Effector memory CD8-positive, alpha-beta T cell (primary cell): ENCODE measurements at regions not wholly inside any gene's neighbourhood (a gene's known extent, or its start where the extent isn't known, plus 50 kb on each side); places are given as distances from the start of the nearest gene placed in this dataset.

Experiments used
- ATAC-seq: fragments of 150-1000 bp; cut with Tn5 transposase; replicated peaks from 2 replicates; pipeline ENCODE4 v1.10.0; 2021; ENCODE audit warnings: mild to moderate bottlenecking, moderate library complexity
- DNase-seq, 3 experiments: peaks; one replicate each; pipeline ENCODE4 v3.0.0; 2021
- H3K27ac Mint-ChIP-seq, 2 donors: one replicate each; pipeline ENCODE4 v1.8.0; 2022; ENCODE audit warnings: mild to moderate bottlenecking in 2 of 2, mixed read lengths in 2 of 2, moderate library complexity in 2 of 2
- H3K27me3 Mint-ChIP-seq, 2 donors: one replicate each; pipeline ENCODE4 v1.8.0; 2022; ENCODE audit warnings: mixed read lengths in 2 of 2
- H3K36me3 Mint-ChIP-seq: one replicate; pipeline ENCODE4 v1.8.0; 2022; ENCODE audit warnings: mild to moderate bottlenecking, moderate library complexity, mixed read lengths; ENCODE audit not compliant: insufficient read depth
- H3K4me1 Mint-ChIP-seq, 2 donors: one replicate each; pipeline ENCODE4 v1.8.0; 2022; ENCODE audit warnings: low read depth in 2 of 2, mixed read lengths in 2 of 2
- H3K4me3 Mint-ChIP-seq, 2 donors: one replicate each; pipeline ENCODE4 v1.8.0; 2022; ENCODE audit warnings: mild to moderate bottlenecking in 2 of 2, mixed read lengths in 2 of 2, moderate library complexity in 2 of 2
- H3K9me3 Mint-ChIP-seq, 2 donors: one replicate each; pipeline ENCODE4 v1.8.0; 2022; ENCODE audit warnings: mixed read lengths in 2 of 2

DNA sequence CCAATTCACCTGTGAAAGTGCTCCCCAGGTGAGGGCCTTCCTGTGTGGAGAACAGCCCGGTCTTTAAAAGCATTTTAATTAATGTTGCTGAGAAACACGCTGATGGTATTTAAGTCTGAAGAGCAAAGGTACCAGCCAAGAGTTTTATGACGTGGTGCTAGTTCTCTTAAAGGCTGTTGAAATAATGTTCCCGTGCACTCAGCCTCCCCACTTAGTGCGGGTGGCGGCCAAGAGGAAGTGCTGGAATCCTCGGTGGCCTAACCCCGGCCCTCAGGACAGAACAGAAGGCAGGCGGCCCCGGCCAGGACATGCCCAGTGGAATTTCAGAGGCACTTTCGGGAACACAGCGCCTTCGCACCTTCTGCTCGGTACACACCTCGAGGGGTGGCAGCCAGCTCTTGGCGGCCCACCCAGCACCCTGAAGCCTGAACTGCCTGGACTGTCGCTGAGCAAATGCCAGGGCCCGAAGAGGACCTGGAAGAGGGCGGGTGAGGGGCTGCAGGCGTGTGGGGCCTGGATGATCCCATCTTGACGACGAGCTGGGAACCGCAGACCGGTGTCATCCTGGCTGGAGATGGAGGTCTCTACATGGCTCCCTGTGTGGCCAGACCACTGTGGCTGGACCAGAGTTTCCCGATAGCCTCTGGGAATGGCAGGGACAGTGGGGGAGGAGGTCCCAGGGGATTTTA, 142.9 kb downstream of the ASB1 start:
- Mint-ChIP-seq H3K36me3 (no peaks in the 10 kb centered on the region), H3K4me1 (peaks cover 0 to 3% of the 10 kb centered on the region in 2 donors), H3K27ac (no peak overlapping the region), H3K9me3 (no peaks in the 10 kb centered on the region), H3K4me3 (no peak overlapping the region), H3K27me3 (peaks cover 20 to 26% of the 10 kb centered on the region in 2 donors)
- ATAC-seq, result no peak
- DNase-seq, result no peak

- no peaks in the 10 kb centered on the region for H3K36me3 Mint-ChIP-seq
- no peaks in the 10 kb centered on the region for H3K9me3 Mint-ChIP-seq
- H3K27me3 Mint-ChIP-seq, result peaks cover 20 to 26% of the 10 kb centered on the region in 2 donors
- H3K4me3 Mint-ChIP-seq, result no peak overlapping the region
- DNase-seq (no peak), ATAC-seq (no peak)
- H3K27ac Mint-ChIP-seq, result no peak overlapping the region
- peaks cover 0 to 3% of the 10 kb centered on the region in 2 donors for H3K4me1 Mint-ChIP-seq
These were observed 143.7 kb downstream of the ASB1 start for GRCh38 chr2:238570391-238570790.

DNA sequence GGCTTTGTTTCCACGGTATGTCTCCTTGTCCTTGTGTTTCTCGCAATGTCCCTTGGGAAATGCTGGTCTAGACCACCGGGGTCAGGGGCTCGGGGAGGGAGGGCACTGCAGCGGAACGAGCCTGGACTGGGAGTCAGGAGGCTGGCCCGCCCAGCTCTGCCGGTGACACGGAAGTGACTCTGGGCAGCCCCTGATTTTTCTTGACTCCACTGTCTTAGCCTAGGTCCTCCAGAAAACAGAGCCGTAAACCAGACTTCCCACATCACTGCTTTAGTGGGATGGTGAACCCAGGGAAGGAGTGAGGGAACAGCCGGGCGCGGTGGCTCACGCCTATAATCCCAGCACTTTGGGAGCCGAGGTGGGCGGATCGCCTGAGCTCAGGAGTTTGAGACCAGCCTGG, 144.2 kb downstream of the ASB1 start:
- Mint-ChIP-seq H3K4me1 (peaks cover 0 to 3% of the 10 kb centered on the region in 2 donors), H3K27me3 (peaks cover 20 to 26% of the 10 kb centered on the region in 2 donors), H3K9me3 (no peaks in the 10 kb centered on the region), H3K36me3 (no peaks in the 10 kb centered on the region), H3K27ac (no peak overlapping the region), H3K4me3 (no peak overlapping the region)
- no peak for ATAC-seq
- no peak for DNase-seq

- Mint-ChIP-seq H3K9me3 (no peaks in the 10 kb centered on the region), H3K27ac (no peak overlapping the region), H3K4me3 (no peak overlapping the region), H3K4me1 (peaks cover 0 to 3% of the 10 kb centered on the region in 2 donors), H3K27me3 (peaks cover 20 to 24% of the 10 kb centered on the region in 2 donors), H3K36me3 (no peaks in the 10 kb centered on the region)
- no peak for ATAC-seq
- DNase-seq, result no peak
These were observed 145.1 kb downstream of the ASB1 start for GRCh38 chr2:238571661-238572372.

GRCh38 chr2:238573065-238573778, 146.5 kb downstream of the ASB1 start:
- no peak overlapping the region for H3K27ac Mint-ChIP-seq
- H3K36me3 Mint-ChIP-seq, result no peaks in the 10 kb centered on the region
- peaks cover 0 to 3% of the 10 kb centered on the region in 2 donors for H3K4me1 Mint-ChIP-seq
- ATAC-seq, result no peak
- no peaks in the 10 kb centered on the region for H3K9me3 Mint-ChIP-seq
- peaks cover 12 to 20% of the 10 kb centered on the region in 2 donors for H3K27me3 Mint-ChIP-seq
- DNase-seq, result no peak
- H3K4me3 Mint-ChIP-seq, result no peak overlapping the region

GRCh38 chr2:238573916-238574315, 147.2 kb downstream of the ASB1 start:
- no peak overlapping the region for H3K4me3 Mint-ChIP-seq
- peaks cover 0 to 3% of the 10 kb centered on the region in 2 donors for H3K4me1 Mint-ChIP-seq

DNA sequence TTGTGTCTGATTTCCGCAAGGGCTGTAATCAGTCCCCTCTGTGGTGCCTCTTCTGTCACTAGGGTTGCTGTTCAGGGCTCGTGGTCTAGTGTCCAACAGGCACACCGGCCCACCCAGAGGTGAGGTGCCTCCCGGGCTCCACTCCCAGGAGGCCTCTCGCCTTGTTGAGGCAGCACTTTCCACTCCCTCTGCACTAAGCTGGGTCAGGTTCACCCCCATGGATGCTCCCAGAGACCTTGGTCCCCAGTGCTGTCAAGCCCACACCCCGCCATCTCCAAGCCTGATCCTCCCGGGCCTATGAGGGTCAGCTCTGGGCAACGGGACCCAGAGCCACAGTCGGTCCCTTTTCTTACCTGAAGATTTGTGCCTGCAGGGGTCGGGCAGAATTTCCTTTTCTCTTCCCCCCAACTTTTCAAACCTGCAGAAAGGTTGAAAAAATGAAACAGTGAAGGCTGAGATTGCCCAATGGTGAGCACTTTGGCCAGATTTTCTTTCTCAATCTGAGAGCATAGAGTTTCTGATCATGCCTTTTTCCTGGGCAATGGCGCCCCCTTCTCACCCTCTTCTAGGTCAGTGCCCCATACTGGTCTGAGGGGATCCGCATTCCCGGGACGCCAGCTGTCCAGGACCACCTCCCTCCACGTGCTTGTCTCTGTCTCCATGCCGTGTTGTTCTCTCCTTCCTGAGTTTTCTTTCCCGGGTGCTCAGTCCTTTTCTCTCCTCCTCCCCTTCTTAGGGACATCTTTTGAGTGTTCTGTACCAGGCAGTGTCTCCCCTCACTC, 148.0 kb downstream of the ASB1 start:
- Mint-ChIP-seq H3K27ac (no peak overlapping the region), H3K4me1 (peaks cover 0 to 3% of the 10 kb centered on the region in 2 donors), H3K36me3 (no peaks in the 10 kb centered on the region), H3K9me3 (no peaks in the 10 kb centered on the region), H3K27me3 (peaks cover 17 to 21% of the 10 kb centered on the region in 2 donors), H3K4me3 (no peak overlapping the region)
- DNase-seq (no peak), ATAC-seq (no peak)

More at GRCh38 chr2:238573916-238574315, 147.2 kb downstream of the ASB1 start:
- H3K9me3 Mint-ChIP-seq, result no peaks in the 10 kb centered on the region
- no peak for ATAC-seq
- peaks cover 12 to 16% of the 10 kb centered on the region in 2 donors for H3K27me3 Mint-ChIP-seq
- DNase-seq, result no peak
- no peak overlapping the region for H3K27ac Mint-ChIP-seq
- H3K36me3 Mint-ChIP-seq, result no peaks in the 10 kb centered on the region

DNA sequence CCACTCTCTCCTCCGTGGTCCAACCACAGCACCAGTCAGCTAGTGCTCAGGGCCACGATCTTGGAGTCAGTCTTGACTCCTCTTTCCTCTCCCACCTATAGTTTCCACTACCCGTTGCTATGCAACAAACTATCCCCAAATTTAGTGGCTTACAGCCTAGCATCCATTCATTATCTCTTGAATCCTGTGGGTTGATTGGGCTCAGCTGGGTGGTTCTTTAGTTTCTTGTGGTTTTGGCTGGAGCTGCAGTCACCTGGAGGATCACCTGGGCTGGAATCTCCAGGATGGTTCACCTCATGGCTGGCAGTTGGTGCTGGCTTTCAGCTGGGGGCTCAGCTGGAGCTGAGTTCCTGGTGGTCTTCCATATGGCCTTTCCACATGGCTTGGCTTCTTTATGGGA, 149.9 kb downstream of the ASB1 start:
- H3K4me1 Mint-ChIP-seq, result peaks cover 0 to 3% of the 10 kb centered on the region in 2 donors
- no peak for ATAC-seq
- H3K27me3 Mint-ChIP-seq, result peaks cover 20 to 23% of the 10 kb centered on the region in 2 donors
- H3K36me3 Mint-ChIP-seq, result no peaks in the 10 kb centered on the region
- no peak for DNase-seq
- no peak overlapping the region for H3K27ac Mint-ChIP-seq
- no peak overlapping the region for H3K4me3 Mint-ChIP-seq
- no peaks in the 10 kb centered on the region for H3K9me3 Mint-ChIP-seq

DNA sequence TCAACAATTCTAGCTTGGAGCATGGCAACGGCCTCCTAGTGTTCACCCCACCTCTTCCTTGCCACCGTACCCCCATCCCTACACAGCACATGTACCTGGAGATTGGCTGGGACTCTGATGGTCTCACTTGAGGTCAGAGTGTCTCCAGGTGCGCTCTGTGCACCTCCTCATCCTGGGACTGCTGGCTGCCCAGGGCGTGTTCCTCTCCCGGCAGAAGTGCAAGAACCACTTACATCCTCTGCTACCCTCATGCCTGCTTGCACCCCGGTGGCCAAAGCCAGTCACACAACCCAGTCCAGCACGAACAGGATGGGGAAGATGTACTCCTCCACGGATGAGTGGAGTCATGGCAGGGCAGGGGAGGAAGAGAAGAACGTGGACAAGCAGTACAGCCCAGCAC, 151.5 kb downstream of the ASB1 start:
- no peak for ATAC-seq
- H3K27me3 Mint-ChIP-seq, result peaks cover 20 to 23% of the 10 kb centered on the region in 2 donors
- H3K9me3 Mint-ChIP-seq, result no peaks in the 10 kb centered on the region

DNA sequence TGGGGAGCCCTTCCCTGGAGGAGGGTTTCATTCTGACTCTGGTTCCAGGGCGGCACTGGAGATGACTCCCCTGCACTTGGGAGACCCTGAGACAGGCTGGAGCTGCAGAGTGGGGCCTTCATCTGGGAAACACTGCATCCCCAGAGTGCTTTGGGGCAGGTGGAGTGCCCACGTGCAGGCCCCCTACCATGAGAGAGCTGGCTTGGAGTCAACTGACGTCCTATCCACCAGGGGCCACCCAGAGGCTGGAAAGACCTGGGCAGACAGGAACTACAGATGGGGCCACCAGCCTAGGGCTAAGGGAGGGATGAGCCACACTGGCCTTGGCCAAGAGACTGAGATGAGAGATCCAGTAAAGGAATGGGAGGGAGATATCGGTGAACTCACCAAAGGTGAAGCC, 153.8 kb downstream of the ASB1 start:
- ATAC-seq, result no peak
- H3K4me1 Mint-ChIP-seq, result no peaks in the 10 kb centered on the region
- no peaks in the 10 kb centered on the region for H3K9me3 Mint-ChIP-seq
- H3K36me3 Mint-ChIP-seq, result no peaks in the 10 kb centered on the region
- no peak for DNase-seq
- no peak overlapping the region for H3K27ac Mint-ChIP-seq
- no peak overlapping the region for H3K4me3 Mint-ChIP-seq
- H3K27me3 Mint-ChIP-seq, result peaks cover 15 to 20% of the 10 kb centered on the region in 2 donors

More for the DNA sequence above, 151.5 kb downstream of the ASB1 start:
- Mint-ChIP-seq H3K27ac (no peak overlapping the region), H3K36me3 (no peaks in the 10 kb centered on the region), H3K4me1 (peaks cover 0 to 3% of the 10 kb centered on the region in 2 donors), H3K4me3 (no peak overlapping the region)
- no peak for DNase-seq

- no peak overlapping the region for H3K4me3 Mint-ChIP-seq
- H3K27me3 Mint-ChIP-seq, result peaks cover 15 to 25% of the 10 kb centered on the region in 2 donors
- H3K9me3 Mint-ChIP-seq, result no peaks in the 10 kb centered on the region
- no peaks in the 10 kb centered on the region for H3K36me3 Mint-ChIP-seq
- ATAC-seq (no peak), DNase-seq (no peak)
- no peak overlapping the region for H3K27ac Mint-ChIP-seq
- no peaks in the 10 kb centered on the region for H3K4me1 Mint-ChIP-seq
These were observed 154.4 kb downstream of the ASB1 start for GRCh38 chr2:238581126-238581525.

DNA sequence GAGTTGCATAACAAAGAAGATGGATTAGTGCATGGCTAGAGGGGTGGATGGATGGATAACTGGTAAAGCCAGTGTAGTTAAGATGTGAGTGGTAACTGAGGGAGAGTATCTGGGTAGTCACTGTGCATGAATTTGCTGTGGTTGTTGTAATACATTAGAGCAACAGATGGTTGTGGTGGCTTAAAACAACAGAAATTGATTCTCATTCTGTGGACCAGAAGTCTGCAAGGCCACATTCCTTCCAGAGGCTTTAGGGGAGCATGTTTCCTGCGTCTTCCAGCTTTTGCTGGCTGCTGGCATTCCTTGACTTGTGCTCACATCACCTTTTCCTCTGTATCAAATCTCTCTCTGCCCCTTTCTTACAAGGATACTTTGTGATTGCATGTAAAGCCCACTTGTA, 155.4 kb downstream of the ASB1 start:
- DNase-seq (no peak), ATAC-seq (no peak)
- no peak overlapping the region for H3K27ac Mint-ChIP-seq
- no peaks in the 10 kb centered on the region for H3K36me3 Mint-ChIP-seq
- H3K9me3 Mint-ChIP-seq, result no peaks in the 10 kb centered on the region
- no peaks in the 10 kb centered on the region for H3K4me1 Mint-ChIP-seq
- H3K27me3 Mint-ChIP-seq, result peaks cover 23 to 35% of the 10 kb centered on the region in 2 donors
- H3K4me3 Mint-ChIP-seq, result no peak overlapping the region

DNA sequence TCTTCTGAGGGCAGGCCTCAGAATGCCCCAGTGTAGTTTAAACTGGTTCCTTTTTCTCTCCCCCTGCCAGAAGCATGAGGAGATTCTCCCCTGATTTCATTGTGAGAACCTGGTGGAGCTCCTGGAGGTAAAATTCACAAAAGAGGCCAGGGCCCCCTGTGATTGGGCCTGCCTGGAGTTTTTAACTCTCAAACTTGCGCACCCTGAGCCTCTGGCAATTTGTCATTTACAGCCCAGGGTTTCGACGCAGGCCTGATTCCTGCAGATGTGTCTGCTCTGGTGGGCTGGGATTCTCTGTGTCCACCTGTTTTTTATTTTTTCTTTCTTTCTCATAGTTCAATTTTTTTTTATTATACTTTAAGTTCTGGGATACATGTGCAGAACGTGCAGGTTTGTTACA, 157.9 kb downstream of the ASB1 start:
- ATAC-seq, result no peak
- H3K4me3 Mint-ChIP-seq, result no peak overlapping the region
- H3K4me1 Mint-ChIP-seq, result no peaks in the 10 kb centered on the region
- H3K36me3 Mint-ChIP-seq, result no peaks in the 10 kb centered on the region
- no peak overlapping the region for H3K27ac Mint-ChIP-seq
- H3K27me3 Mint-ChIP-seq, result peaks cover 17 to 43% of the 10 kb centered on the region in 2 donors
- DNase-seq, result no peak
- H3K9me3 Mint-ChIP-seq, result no peaks in the 10 kb centered on the region
